Neuronal stem cell (in vitro differentiated cells): ENCODE measurements at regions not wholly inside any gene's neighbourhood (a gene's known extent, or its start where the extent isn't known, plus 50 kb on each side); places are given as distances from the start of the nearest gene placed in this dataset.

Source experiments
- DNase-seq: peaks from one replicate; pipeline ENCODE4 v3.0.0-alpha.2; 2013; ENCODE audit warnings: low spot score
- H2AFZ ChIP-seq: one replicate; pipeline ENCODE4 v1.6.1; 2013; ENCODE audit warnings: mild to moderate bottlenecking, low read length, inconsistent platforms
- H2AK5ac ChIP-seq: 2 replicates; pipeline ENCODE4 v1.6.1; 2013; ENCODE audit warnings: low read depth, mild to moderate bottlenecking, inconsistent platforms, low read length, moderate library complexity, mixed read lengths
- H2BK120ac ChIP-seq: 2 replicates; pipeline ENCODE4 v1.6.1; 2013; ENCODE audit warnings: low read depth, mild to moderate bottlenecking, inconsistent platforms, low read length, moderate library complexity, mixed read lengths
- H2BK12ac ChIP-seq: one replicate; pipeline ENCODE4 v1.6.1; 2013; ENCODE audit warnings: low read length, inconsistent platforms
- H2BK15ac ChIP-seq: 2 replicates; pipeline ENCODE4 v1.6.1; 2013; ENCODE audit warnings: mild to moderate bottlenecking, low read length, inconsistent platforms, mixed read lengths
- H2BK5ac ChIP-seq: one replicate; pipeline ENCODE4 v1.6.1; 2013; ENCODE audit warnings: inconsistent platforms, mild to moderate bottlenecking, low read length, moderate library complexity
- H3K14ac ChIP-seq: one replicate; pipeline ENCODE4 v1.6.1; 2013; ENCODE audit warnings: low read length, inconsistent platforms
- H3K18ac ChIP-seq: 2 replicates; pipeline ENCODE4 v1.6.1; 2013; ENCODE audit warnings: low read length, inconsistent platforms
- H3K23ac ChIP-seq: 2 replicates; pipeline ENCODE4 v1.6.1; 2013; ENCODE audit warnings: low read depth, mild to moderate bottlenecking, mixed read lengths, low read length, inconsistent platforms; ENCODE audit not compliant: poor library complexity
- H3K27ac ChIP-seq: replicated peaks from 3 replicates; pipeline ENCODE4 v1.5.1; 2013; ENCODE audit warnings: low read length, inconsistent platforms
- H3K27me3 ChIP-seq, 3 experiments: 2 replicates each; pipeline ENCODE4 v1.6.1; 2013; ENCODE audit warnings: low read length in 3 of 3, mild to moderate bottlenecking in 2 of 3, inconsistent platforms in 1 of 3, low read depth in 1 of 3, mixed read lengths in 1 of 3, moderate library complexity in 1 of 3; ENCODE audit not compliant: control insufficient read depth in 3 of 3, insufficient read depth in 3 of 3
- H3K36me3 ChIP-seq, 2 donors: replicated peaks in 1 of 2; 2 replicates each; pipeline ENCODE4 v1.6.1; 2013; ENCODE audit warnings: low read length in 2 of 2; ENCODE audit not compliant: control insufficient read depth in 2 of 2, insufficient read depth in 2 of 2
- H3K4ac ChIP-seq: 2 replicates; pipeline ENCODE4 v1.6.1; 2013; ENCODE audit warnings: inconsistent platforms, mild to moderate bottlenecking, low read length, moderate library complexity
- H3K4me1 ChIP-seq, 2 donors: 1 replicate in 1 of 2; 2 replicates in 1 of 2; pipeline ENCODE4 v1.6.1; 2013; ENCODE audit warnings: low read length in 2 of 2, low read depth in 1 of 2; ENCODE audit not compliant: control insufficient read depth in 2 of 2, insufficient read depth in 1 of 2
- H3K4me2 ChIP-seq: one replicate; pipeline ENCODE4 v1.6.1; 2013; ENCODE audit warnings: mild to moderate bottlenecking, low read length, inconsistent platforms; ENCODE audit not compliant: insufficient read depth, poor library complexity, severe bottlenecking
- H3K4me3 ChIP-seq, 2 donors: 2 replicates each; pipeline ENCODE4 v1.5.1; 2013; ENCODE audit warnings: low read length in 2 of 2, mild to moderate bottlenecking in 2 of 2, inconsistent platforms in 1 of 2, moderate library complexity in 1 of 2
- H3K79me1 ChIP-seq: one replicate; pipeline ENCODE4 v1.6.1; 2013; ENCODE audit warnings: low read depth, mild to moderate bottlenecking, inconsistent platforms, low read length, moderate library complexity
- H3K9ac ChIP-seq: one replicate; pipeline ENCODE4 v1.6.1; 2013; ENCODE audit warnings: mild to moderate bottlenecking, low read depth, low read length, inconsistent platforms; ENCODE audit not compliant: poor library complexity
- H3K9me3 ChIP-seq, 2 donors: replicated peaks in 1 of 2; 2 replicates each; pipeline versions ENCODE3 to v1.6.1; 2013; ENCODE audit warnings: low read length in 2 of 2, mild to moderate bottlenecking in 2 of 2, inconsistent platforms in 1 of 2, low read depth in 1 of 2, mixed read lengths in 1 of 2, moderate library complexity in 1 of 2; ENCODE audit not compliant: control insufficient read depth in 2 of 2, insufficient read depth in 1 of 2
- H4K8ac ChIP-seq: one replicate; pipeline ENCODE4 v1.6.1; 2013; ENCODE audit warnings: low read depth, mild to moderate bottlenecking, inconsistent platforms, low read length, moderate library complexity
- H4K91ac ChIP-seq: one replicate; pipeline ENCODE4 v1.6.1; 2013; ENCODE audit warnings: low read length, low read depth, mild to moderate bottlenecking, inconsistent platforms; ENCODE audit not compliant: poor library complexity
- WGBS, 2 donors: extraction: QIAGEN DNeasy Blood & Tissue Kit; methylation state at CpG; one replicate each; pipeline ENCODE4 v1.1.7; 2013; ENCODE audit warnings: missing lambda C conversion rate in 2 of 2, mixed read lengths in 1 of 2; ENCODE audit not compliant: insufficient read length in 2 of 2, insufficient replicate concordance in 1 of 2; ENCODE audit errors: extremely low coverage in 2 of 2; 5-methylcytosine and 5-hydroxymethylcytosine counted together

GRCh38 chr3:56903231-56903782 is 101.6 kb upstream of the ARHGEF3 start:
- Histone ChIP-seq H2BK12ac (no peak overlapping the region), H3K4me1 (peaks cover 0 to 6% of the 10 kb centered on the region in 2 donors), H3K27me3 (no peaks in the 10 kb centered on the region), H2BK120ac (no peak overlapping the region), H3K79me1 (no peaks in the 10 kb centered on the region), H2BK15ac (no peak overlapping the region), H3K4me3 (no peak overlapping the region), H3K9ac (no peak overlapping the region), H2BK5ac (no peak overlapping the region), H3K36me3 (no peaks in the 10 kb centered on the region), H3K27ac (no peak overlapping the region), H2AK5ac (no peak overlapping the region), H3K14ac (no peak overlapping the region), H3K23ac (no peak overlapping the region), H3K9me3 (no peaks in the 10 kb centered on the region), H3K18ac (no peak overlapping the region), H3K4ac (no peak overlapping the region), H4K91ac (no peak overlapping the region), H4K8ac (no peak overlapping the region), H3K4me2 (no peak overlapping the region), H2AFZ (no peak overlapping the region)
- WGBS, 2 donors, result no CpG with 5 or more reads among the region's 1 CpG
- DNase-seq, result no peak

DNA sequence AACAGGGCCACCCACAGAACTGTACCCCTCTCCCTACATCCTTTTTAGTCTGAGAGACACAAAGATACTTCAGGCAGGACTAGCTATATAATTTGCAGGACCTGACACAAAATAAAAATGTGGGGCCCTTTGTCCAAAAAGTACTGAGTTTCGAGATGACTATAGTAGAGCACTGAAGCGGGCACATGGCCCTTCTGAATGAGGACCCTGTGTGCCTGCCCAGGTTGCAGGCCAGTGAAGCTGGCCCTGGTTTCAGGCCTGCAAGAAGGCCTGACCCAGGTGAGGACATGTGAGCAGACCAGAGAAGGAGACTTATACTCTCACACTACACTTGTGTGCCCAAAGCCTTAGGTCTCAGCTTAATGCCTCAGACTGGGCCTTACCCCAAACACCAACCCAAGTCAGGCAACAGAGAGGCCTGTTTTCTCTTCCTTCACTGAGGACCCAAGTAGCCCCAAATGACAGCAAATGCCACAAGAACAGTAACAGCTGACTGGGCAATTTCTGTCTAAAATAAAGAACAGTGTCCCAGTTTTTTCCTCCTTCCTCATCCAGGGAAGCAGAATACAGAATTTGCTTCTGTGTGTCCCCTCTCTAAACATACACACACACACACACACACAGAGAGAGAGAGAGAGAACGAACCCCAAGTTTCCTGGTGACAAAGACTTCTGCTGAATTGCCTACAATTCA is 100.9 kb upstream of the ARHGEF3 start:
- no CpG with 5 or more reads among the region's 3 CpGs for WGBS, 2 donors
- H3K4me1 ChIP-seq, result peaks cover 0 to 3% of the 10 kb centered on the region in 2 donors
- DNase-seq, result no peak

DNA sequence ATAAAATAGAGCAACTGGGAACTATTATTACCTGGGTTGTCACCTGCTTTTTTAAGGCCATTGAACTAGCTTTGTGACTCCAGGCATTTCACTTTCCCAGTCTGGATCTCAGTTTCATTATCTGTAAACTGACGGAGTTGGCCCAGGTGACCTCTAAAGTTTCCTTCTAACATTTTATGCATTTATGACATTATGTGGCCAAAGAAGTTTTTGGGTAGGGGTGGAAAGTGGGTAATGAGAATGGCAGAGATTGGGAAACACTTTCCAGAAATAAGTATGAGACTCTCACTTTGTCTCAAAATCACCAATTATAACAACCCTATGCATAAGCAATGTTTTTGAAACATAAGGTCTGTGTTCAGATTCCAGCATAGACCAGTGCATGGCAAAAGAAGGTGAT is 99.1 kb upstream of the ARHGEF3 start:
- H2BK12ac ChIP-seq, result no peak overlapping the region
- H3K14ac ChIP-seq, result no peak overlapping the region
- no peak overlapping the region for H3K4me3 ChIP-seq
- H3K79me1 ChIP-seq, result no peaks in the 10 kb centered on the region
- H2AFZ ChIP-seq, result no peak overlapping the region
- no peak overlapping the region for H3K23ac ChIP-seq
- no peak overlapping the region for H2BK5ac ChIP-seq
- no peak overlapping the region for H3K18ac ChIP-seq
- no peak for DNase-seq
- no peaks in the 10 kb centered on the region for H3K9me3 ChIP-seq
- H3K4me1 ChIP-seq, result peaks cover 0 to 3% of the 10 kb centered on the region in 2 donors
- no peak overlapping the region for H3K9ac ChIP-seq
- H3K27ac ChIP-seq, result no peak overlapping the region
- no peak overlapping the region for H4K8ac ChIP-seq
- no peak overlapping the region for H2AK5ac ChIP-seq
- H2BK120ac ChIP-seq, result no peak overlapping the region
- WGBS, 2 donors, result no CpG with 5 or more reads among the region's 1 CpG
- H4K91ac ChIP-seq, result no peak overlapping the region
- no peak overlapping the region for H3K4ac ChIP-seq
- no peaks in the 10 kb centered on the region for H3K36me3 ChIP-seq
- H3K4me2 ChIP-seq, result no peak overlapping the region
- no peaks in the 10 kb centered on the region for H3K27me3 ChIP-seq
- no peak overlapping the region for H2BK15ac ChIP-seq

More for the DNA sequence above, 100.9 kb upstream of the ARHGEF3 start:
- Histone ChIP-seq H2BK15ac (no peak overlapping the region), H3K18ac (no peak overlapping the region), H3K4ac (no peak overlapping the region), H3K9me3 (no peaks in the 10 kb centered on the region), H4K8ac (no peak overlapping the region), H2BK120ac (no peak overlapping the region), H3K36me3 (no peaks in the 10 kb centered on the region), H3K9ac (no peak overlapping the region), H2AK5ac (no peak overlapping the region), H3K14ac (no peak overlapping the region), H3K4me2 (no peak overlapping the region), H3K27ac (no peak overlapping the region), H3K79me1 (no peaks in the 10 kb centered on the region), H3K23ac (no peak overlapping the region), H3K4me3 (no peak overlapping the region), H2AFZ (no peak overlapping the region), H2BK12ac (no peak overlapping the region), H3K27me3 (no peaks in the 10 kb centered on the region), H4K91ac (no peak overlapping the region), H2BK5ac (no peak overlapping the region)

DNA sequence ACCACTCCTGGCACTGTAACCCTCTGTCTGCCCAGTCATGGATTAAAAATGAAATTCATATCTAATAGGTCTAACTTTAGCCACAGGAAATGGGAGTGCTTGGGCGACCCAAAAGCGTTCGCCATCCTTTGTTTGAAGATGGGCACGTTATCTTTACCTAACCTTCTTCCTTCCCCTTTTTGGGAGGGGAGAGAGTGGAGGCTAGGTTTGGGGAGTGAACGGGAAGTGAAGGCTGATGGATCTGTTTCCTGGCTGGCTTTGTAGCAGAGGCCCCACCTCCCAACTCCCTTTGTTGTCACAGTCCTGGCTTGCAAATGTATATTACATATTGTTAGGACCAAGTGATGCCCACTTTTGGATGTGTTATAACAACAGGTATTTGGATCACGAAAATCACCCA is 98.1 kb upstream of the ARHGEF3 start:
- H3K27ac ChIP-seq, result no peak overlapping the region
- DNase-seq, result no peak
- H3K4me1 ChIP-seq, result peaks cover 3% of the 10 kb centered on the region in 2 donors
- no peak overlapping the region for H3K4ac ChIP-seq
- no peak overlapping the region for H4K91ac ChIP-seq
- no peak overlapping the region for H3K9ac ChIP-seq
- H2BK5ac ChIP-seq, result no peak overlapping the region
- no peak overlapping the region for H2AK5ac ChIP-seq
- H3K23ac ChIP-seq, result no peak overlapping the region
- no peak overlapping the region for H2BK15ac ChIP-seq
- no peak overlapping the region for H3K18ac ChIP-seq
- no peaks in the 10 kb centered on the region for H3K36me3 ChIP-seq
- H2BK120ac ChIP-seq, result no peak overlapping the region
- no peak overlapping the region for H2BK12ac ChIP-seq
- no peaks in the 10 kb centered on the region for H3K9me3 ChIP-seq
- no peaks in the 10 kb centered on the region for H3K79me1 ChIP-seq
- H3K27me3 ChIP-seq, result no peaks in the 10 kb centered on the region
- no peak overlapping the region for H3K4me2 ChIP-seq
- H3K14ac ChIP-seq, result no peak overlapping the region
- no peak overlapping the region for H4K8ac ChIP-seq
- no peak overlapping the region for H3K4me3 ChIP-seq
- no CpG with 5 or more reads among the region's 6 CpGs for WGBS, 2 donors
- peak overlapping the region; percentile 1 for H2AFZ ChIP-seq
